ENCODE measurements at regions not wholly inside any gene's neighbourhood (a gene's known extent, or its start where the extent isn't known, plus 50 kb on each side); places are given as distances from the start of the nearest gene placed in this dataset.

- no peak for TF ChIP-seq USF1 (CRISPR knock-in tag; IDR thresholded peaks at IDR 0.05)
- TF ChIP-seq ZNF416 (CRISPR knock-in tag; IDR thresholded peaks at IDR 0.05): no peak
- no peak for TF ChIP-seq TCF7 (CRISPR knock-in tag; IDR thresholded peaks at IDR 0.05; ENCODE audit: low read depth)
- no peak for TF ChIP-seq ZNF263 (CRISPR knock-in tag; IDR thresholded peaks at IDR 0.05; ENCODE audit: low read depth)
- TF ChIP-seq NFYB (CRISPR knock-in tag; conservative IDR thresholded peaks at IDR 0.05; ENCODE audit: low read depth): no peak
- TF ChIP-seq FOXP1 (CRISPR knock-in tag; IDR thresholded peaks at IDR 0.05; ENCODE audit: borderline replicate concordance): no peak
- TF ChIP-seq FOXK1 (CRISPR knock-in tag; IDR thresholded peaks at IDR 0.05): no peak
- TF ChIP-seq ZNF425 (CRISPR knock-in tag; conservative IDR thresholded peaks at IDR 0.05): no peak
- TF ChIP-seq RELA (CRISPR knock-in tag; IDR thresholded peaks at IDR 0.05; ENCODE audit: borderline replicate concordance): no peak
- no peak for TF ChIP-seq PREB (CRISPR knock-in tag; IDR thresholded peaks at IDR 0.05; ENCODE audit: borderline replicate concordance)
- TF ChIP-seq ZNF281 (CRISPR knock-in tag; IDR thresholded peaks at IDR 0.05): no peak
Observed at GRCh38 chr1:55544826-55545225, 329.7 kb upstream of the USP24 start (continued).

GRCh38 chr1:55542901-55543504 is 327.8 kb upstream of the USP24 start:
- DNase-seq (ENCODE audit: low spot score) (no peak), ATAC-seq (no peak)
- ChIA-PET POLR2A (no interaction called here), CTCF (no interaction called here)
- H3K4me3 Mint-ChIP-seq: no peak overlapping the region
- H3K4me1 Mint-ChIP-seq: no peaks in the 10 kb centered on the region
- TF ChIP-seq CREM (CRISPR knock-in tag; IDR thresholded peaks at IDR 0.05): no peak
- no peak for TF ChIP-seq ZNF121 (CRISPR knock-in tag; IDR thresholded peaks at IDR 0.05)
- no peak for TF ChIP-seq ELF4 (CRISPR knock-in tag; IDR thresholded peaks at IDR 0.05; ENCODE audit: low read depth)
- TF ChIP-seq IRF1 (CRISPR knock-in tag; IDR thresholded peaks at IDR 0.05): no peak
- no peak for TF ChIP-seq NR2C2 (CRISPR knock-in tag; IDR thresholded peaks at IDR 0.05)
- TF ChIP-seq ATF1 (CRISPR knock-in tag; IDR thresholded peaks at IDR 0.05): no peak
- no peak for TF ChIP-seq AFF4 (CRISPR knock-in tag; IDR thresholded peaks at IDR 0.05; ENCODE audit: borderline replicate concordance)
- no peak for TF ChIP-seq ZNF416 (CRISPR knock-in tag; IDR thresholded peaks at IDR 0.05)
- no peak for TF ChIP-seq GRHL2 (CRISPR knock-in tag; IDR thresholded peaks at IDR 0.05; ENCODE audit: insufficient replicate concordance, severe bottlenecking)
- no peak for TF ChIP-seq E2F5 (CRISPR knock-in tag; IDR thresholded peaks at IDR 0.05)
- no peak for TF ChIP-seq TP53 (CRISPR knock-in tag; IDR thresholded peaks at IDR 0.05)
- no peak for TF ChIP-seq CDX4 (CRISPR knock-in tag; IDR thresholded peaks at IDR 0.05; ENCODE audit: borderline replicate concordance)
- TF ChIP-seq GTF2I (CRISPR knock-in tag; conservative IDR thresholded peaks at IDR 0.05): no peak
- H3K36me3 Mint-ChIP-seq: no peaks in the 10 kb centered on the region
- no peaks in the 10 kb centered on the region for H3K27me3 Mint-ChIP-seq (ENCODE audit: low read depth)
- H3K9me3 Mint-ChIP-seq: 0 out of 2 replicates have a peak, but pooled peaks cover 1% of the 10 kb centered on the region
- H3K27ac Mint-ChIP-seq: no peak overlapping the region
